ENCODE measurements at regions not wholly inside any gene's neighbourhood (a gene's known extent, or its start where the extent isn't known, plus 50 kb on each side); places are given as distances from the start of the nearest gene placed in this dataset.

DNA sequence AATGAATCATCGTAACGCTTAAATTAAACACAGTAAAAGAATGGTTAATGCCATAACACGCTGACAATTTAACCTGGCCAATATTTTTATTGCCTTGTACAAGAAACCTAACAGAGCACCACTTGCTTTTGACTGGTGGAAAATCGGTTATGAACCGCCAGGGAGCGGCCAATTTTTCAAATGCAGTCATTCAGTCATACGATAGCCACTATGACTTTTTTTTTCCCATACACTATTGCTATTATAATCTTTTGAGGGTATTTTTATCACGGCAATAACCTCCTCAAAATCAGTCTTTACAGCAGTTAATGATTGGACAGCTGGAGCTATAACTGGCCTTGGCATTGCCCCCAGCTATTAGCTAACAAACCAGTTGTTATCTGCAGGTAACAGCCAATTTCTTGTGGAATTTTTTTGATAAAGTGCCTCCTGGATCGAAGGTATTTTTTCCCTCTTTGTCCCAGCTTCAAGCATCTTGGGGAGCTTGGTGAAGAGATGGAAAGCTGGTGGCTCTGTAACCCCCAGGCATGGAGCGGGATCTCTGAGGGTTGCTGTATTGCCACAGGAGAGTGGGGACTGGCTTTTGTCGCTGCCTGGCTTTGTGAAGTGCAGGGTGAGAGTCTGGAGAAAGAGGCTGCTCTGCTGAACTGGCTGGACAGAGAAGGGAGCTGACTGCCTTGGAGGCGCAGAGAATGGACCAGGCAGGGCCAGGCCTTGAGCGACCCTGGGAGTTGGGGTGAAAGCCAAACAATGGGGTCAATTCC lies 198.4 kb upstream of the ZNF536 start (continued):
- TF ChIP-seq, protein P1, sequence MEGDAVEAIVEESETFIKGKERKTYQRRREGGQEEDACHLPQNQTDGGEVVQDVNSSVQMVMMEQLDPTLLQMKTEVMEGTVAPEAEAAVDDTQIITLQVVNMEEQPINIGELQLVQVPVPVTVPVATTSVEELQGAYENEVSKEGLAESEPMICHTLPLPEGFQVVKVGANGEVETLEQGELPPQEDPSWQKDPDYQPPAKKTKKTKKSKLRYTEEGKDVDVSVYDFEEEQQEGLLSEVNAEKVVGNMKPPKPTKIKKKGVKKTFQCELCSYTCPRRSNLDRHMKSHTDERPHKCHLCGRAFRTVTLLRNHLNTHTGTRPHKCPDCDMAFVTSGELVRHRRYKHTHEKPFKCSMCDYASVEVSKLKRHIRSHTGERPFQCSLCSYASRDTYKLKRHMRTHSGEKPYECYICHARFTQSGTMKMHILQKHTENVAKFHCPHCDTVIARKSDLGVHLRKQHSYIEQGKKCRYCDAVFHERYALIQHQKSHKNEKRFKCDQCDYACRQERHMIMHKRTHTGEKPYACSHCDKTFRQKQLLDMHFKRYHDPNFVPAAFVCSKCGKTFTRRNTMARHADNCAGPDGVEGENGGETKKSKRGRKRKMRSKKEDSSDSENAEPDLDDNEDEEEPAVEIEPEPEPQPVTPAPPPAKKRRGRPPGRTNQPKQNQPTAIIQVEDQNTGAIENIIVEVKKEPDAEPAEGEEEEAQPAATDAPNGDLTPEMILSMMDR (IDR thresholded peaks at IDR 0.05; ENCODE audit: control extremely low read depth in 1 of 3, insufficient read depth in 1 of 3, low read depth in 1 of 3, low read length in 3 of 3): no peak
- TF ChIP-seq TBP (IDR thresholded peaks at IDR 0.05; ENCODE audit: low read depth, low read length): no peak
- TF ChIP-seq BACH1 (IDR thresholded peaks at IDR 0.05; ENCODE audit: low read length): no peak
- TF ChIP-seq RAD21 (IDR thresholded peaks at IDR 0.05 in 1 of 2, conservative IDR thresholded peaks at IDR 0.05 in 1 of 2; ENCODE audit: low read depth in 2 of 2, low read length in 2 of 2): no peak

Measured in H1 (cell line).